ENCODE measurements at regions not wholly inside any gene's neighbourhood (a gene's known extent, or its start where the extent isn't known, plus 50 kb on each side); places are given as distances from the start of the nearest gene placed in this dataset.

- TF ChIP-seq CTCF (conservative IDR thresholded peaks at IDR 0.05; ENCODE audit: low read depth, low read length) (no peak), EZH2phosphoT487 (IDR thresholded peaks at IDR 0.05; ENCODE audit: borderline replicate concordance, low read length) (no peak)
Measured at GRCh38 chr10:108696792-108697477, 1226.4 kb downstream of the XPNPEP1 start.
